GM12892 (cell line): ENCODE measurements at regions not wholly inside any gene's neighbourhood (a gene's known extent, or its start where the extent isn't known, plus 50 kb on each side); places are given as distances from the start of the nearest gene placed in this dataset.

Experiments used
- DNase-seq: peaks from one replicate; pipeline ENCODE4 v3.0.0; 2011; ENCODE audit not compliant: insufficient read length
- FAIRE-seq: peaks from 2 replicates; lab custom pipeline; 2011; peaks lifted over from hg19 to GRCh38; lab: Jason Lieb, UNC
- POLR2A ChIP-seq: IDR thresholded peaks from 2 replicates; pipeline ENCODE4 v1.6.1; 2011; ENCODE audit warnings: low read depth, low read length, control low read depth
- POLR2AphosphoS5 ChIP-seq: IDR thresholded peaks from 2 replicates; pipeline ENCODE4 v1.6.1; 2011; ENCODE audit warnings: low read depth, low read length, control low read depth
- TAF1 ChIP-seq: IDR thresholded peaks from 2 replicates; pipeline ENCODE4 v1.6.1; 2011; ENCODE audit warnings: low read depth, mild to moderate bottlenecking, control low read depth, low read length, borderline replicate concordance

GRCh38 chr13:110794209-110794608 is 80.7 kb downstream of the ING1 start:
- no peak for DNase-seq

GRCh38 chr13:110797230-110797877 is 83.9 kb downstream of the ING1 start:
- TF ChIP-seq POLR2A (no peak), TAF1 (no peak), POLR2AphosphoS5 (no peak)
- FAIRE-seq (no peak), DNase-seq (no peak)

More at GRCh38 chr13:110794209-110794608, 80.7 kb downstream of the ING1 start:
- no peak for FAIRE-seq
- no peak for TF ChIP-seq POLR2AphosphoS5
- TF ChIP-seq POLR2A: no peak
- no peak for TF ChIP-seq TAF1

DNA sequence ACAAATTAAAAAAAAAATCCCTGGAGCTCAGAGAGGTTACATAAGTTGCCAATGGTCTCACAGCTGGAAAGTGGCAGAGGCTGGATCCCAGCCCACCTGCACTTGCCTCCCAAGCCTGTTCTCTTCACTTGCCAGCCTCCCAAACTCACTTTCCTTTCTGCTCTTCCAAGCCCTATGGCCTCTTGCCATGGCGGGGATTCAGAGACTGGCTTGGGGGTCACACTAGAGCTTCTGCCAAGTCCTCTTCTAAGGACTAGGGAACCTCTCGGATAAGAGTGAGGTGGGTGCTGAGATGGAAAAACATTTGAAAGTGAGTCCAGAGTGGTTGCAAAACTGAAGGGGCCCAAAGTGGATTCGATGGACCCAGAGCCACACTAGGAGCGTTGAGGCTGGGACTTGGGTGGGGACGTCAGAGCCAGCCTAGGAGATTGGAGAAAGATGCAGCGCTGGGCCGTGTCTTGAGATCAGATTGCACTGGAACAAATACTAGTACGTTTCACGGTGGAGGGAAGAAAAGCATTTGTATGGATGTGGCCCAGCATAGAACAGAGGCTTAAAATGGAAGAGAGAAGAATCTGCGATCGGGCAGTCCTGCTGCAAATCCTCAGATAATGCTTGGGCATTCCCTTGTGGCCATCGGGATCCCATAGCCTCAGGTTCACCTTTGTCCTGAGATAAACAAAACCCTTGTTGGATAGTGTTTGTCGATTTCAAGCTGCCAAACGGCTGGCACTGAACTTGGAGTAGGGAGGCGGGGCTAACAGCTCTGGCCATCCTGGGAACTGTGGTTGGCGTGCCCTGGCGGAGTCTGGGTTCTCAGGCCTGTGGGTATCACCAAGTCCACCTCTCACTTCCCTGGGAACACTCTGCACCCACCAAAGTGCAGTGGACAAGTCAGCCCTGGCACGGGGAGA is 84.8 kb downstream of the ING1 start:
- TF ChIP-seq POLR2A (no peak), TAF1 (no peak), POLR2AphosphoS5 (no peak)
- no peak for FAIRE-seq
- no peak for DNase-seq

GRCh38 chr13:110799246-110800236 is 86.0 kb downstream of the ING1 start:
- TF ChIP-seq POLR2A (no peak), TAF1 (no peak), POLR2AphosphoS5 (no peak)
- DNase-seq (no peak), FAIRE-seq (no peak)

DNA sequence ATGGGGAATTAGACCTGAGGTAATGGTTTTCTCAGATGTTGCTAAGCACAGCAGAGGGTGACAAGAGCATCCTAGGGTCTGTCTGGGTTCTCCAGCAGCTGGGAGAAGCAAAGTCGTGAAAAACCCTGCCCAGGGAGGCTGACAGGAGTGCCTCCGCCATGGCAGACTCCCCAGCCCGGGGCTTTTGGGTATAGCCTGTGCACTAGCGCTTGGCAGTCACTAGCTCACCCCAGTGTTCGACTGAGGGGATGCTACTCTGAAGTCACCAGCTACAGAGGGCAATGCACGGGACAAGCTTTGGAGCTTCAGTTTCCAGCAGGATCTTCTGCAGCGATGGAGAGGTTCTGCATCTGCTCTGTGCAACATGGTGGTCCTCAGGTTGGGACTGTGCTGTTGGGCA is 87.5 kb downstream of the ING1 start:
- DNase-seq (no peak), FAIRE-seq (no peak)

DNA sequence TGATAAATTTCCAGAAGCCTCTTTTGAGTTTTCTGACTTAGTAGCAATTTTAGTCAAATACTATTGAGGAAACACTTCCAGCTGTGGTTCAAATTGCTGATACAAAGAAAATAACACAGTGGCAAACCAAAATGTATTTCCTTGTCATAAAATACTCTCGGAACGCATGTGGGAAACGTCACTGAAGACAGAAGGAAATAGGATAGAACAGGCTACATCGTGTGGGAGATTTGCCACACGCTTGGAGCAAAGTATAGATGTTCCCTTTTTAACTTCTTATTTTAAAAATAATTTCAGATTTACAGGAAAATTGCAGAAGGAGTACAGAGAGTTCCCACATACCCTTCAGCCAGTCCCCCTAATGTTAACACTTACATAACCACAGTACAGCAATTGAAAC is 88.8 kb downstream of the ING1 start:
- FAIRE-seq (no peak), DNase-seq (no peak)
- TF ChIP-seq TAF1 (no peak), POLR2A (no peak), POLR2AphosphoS5 (no peak)

More for the DNA sequence above, 87.5 kb downstream of the ING1 start:
- TF ChIP-seq POLR2A (no peak), POLR2AphosphoS5 (no peak), TAF1 (no peak)

GRCh38 chr13:110806636-110807035 is 93.1 kb downstream of the ING1 start:
- DNase-seq: no peak
- no peak for TF ChIP-seq POLR2A
- no peak for TF ChIP-seq TAF1
- TF ChIP-seq POLR2AphosphoS5: no peak
- no peak for FAIRE-seq

- TF ChIP-seq TAF1: no peak
- no peak for TF ChIP-seq POLR2AphosphoS5
- no peak for TF ChIP-seq POLR2A
- no peak for FAIRE-seq
- DNase-seq: no peak
These were observed 94.0 kb downstream of the ING1 start for GRCh38 chr13:110807546-110807945.

DNA sequence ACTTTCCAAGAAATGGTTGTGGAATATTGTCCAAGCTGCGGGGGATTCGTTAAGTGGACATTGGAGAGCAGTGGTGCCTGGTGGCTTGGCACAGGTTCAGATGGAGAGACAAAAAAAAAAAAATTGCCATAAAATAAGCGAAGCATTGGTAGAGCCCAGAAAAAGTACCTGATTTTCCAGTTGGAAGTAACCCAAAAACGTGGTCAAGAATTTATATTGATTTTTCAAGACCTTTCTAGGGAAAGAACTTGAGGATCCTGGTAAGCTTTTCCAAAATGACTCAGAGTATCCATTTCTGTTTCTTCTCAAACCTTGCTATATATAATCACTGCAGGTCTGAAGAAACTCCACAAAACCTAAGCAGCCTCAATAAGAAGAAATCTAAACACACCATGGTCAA is 94.6 kb downstream of the ING1 start:
- FAIRE-seq (no peak), DNase-seq (no peak)
- no peak for TF ChIP-seq TAF1

GRCh38 chr13:110809871-110810486 is 96.5 kb downstream of the ING1 start:
- TF ChIP-seq TAF1 (no peak), POLR2A (no peak), POLR2AphosphoS5 (no peak)
- DNase-seq (no peak), FAIRE-seq (no peak)
